Mesendoderm (in vitro differentiated cells): ENCODE measurements at regions not wholly inside any gene's neighbourhood (a gene's known extent, or its start where the extent isn't known, plus 50 kb on each side); places are given as distances from the start of the nearest gene placed in this dataset.

Experiments used
- DNase-seq: peaks from one replicate; pipeline ENCODE4 v3.0.0; 2013
- H2AK5ac ChIP-seq: 2 replicates; pipeline ENCODE4 v1.6.1; 2013; ENCODE audit warnings: low read length, inconsistent platforms
- H2BK120ac ChIP-seq: 2 replicates; pipeline ENCODE4 v1.6.1; 2013; ENCODE audit warnings: low read depth, mild to moderate bottlenecking, low read length, moderate library complexity, mixed read lengths
- H2BK15ac ChIP-seq: replicated peaks from 2 replicates; pipeline ENCODE4 v1.6.1; 2013; ENCODE audit warnings: low read depth, mild to moderate bottlenecking, moderate library complexity
- H2BK5ac ChIP-seq: 2 replicates; pipeline ENCODE4 v1.6.1; 2013; ENCODE audit warnings: low read length, inconsistent platforms
- H3K18ac ChIP-seq: 2 replicates; pipeline ENCODE4 v1.6.1; 2013; ENCODE audit warnings: mild to moderate bottlenecking, low read length, mixed read lengths
- H3K23ac ChIP-seq: one replicate; pipeline ENCODE4 v1.6.1; 2013; ENCODE audit warnings: low read length
- H3K27ac ChIP-seq: 2 replicates; pipeline ENCODE4 v1.5.1; 2013; ENCODE audit warnings: low read depth, mild to moderate bottlenecking, inconsistent platforms, low read length, moderate library complexity
- H3K27me3 ChIP-seq: 2 replicates; pipeline ENCODE4 v1.6.1; 2013; ENCODE audit warnings: low read length, control low read depth, mild to moderate bottlenecking, inconsistent platforms; ENCODE audit not compliant: insufficient read depth, poor library complexity
- H3K36me3 ChIP-seq: 2 replicates; pipeline ENCODE4 v1.6.1; 2013; ENCODE audit warnings: low read length, inconsistent platforms; ENCODE audit not compliant: control insufficient read depth, insufficient read depth
- H3K4ac ChIP-seq: one replicate; pipeline ENCODE4 v1.6.1; 2013; ENCODE audit warnings: low read depth, mild to moderate bottlenecking, low read length, moderate library complexity
- H3K4me1 ChIP-seq: 2 replicates; pipeline ENCODE4 v1.6.1; 2013; ENCODE audit warnings: low read depth, low read length, inconsistent platforms; ENCODE audit not compliant: control insufficient read depth
- H3K4me2 ChIP-seq: 2 replicates; pipeline ENCODE4 v1.6.1; 2013; ENCODE audit warnings: low read length
- H3K4me3 ChIP-seq: 2 replicates; pipeline ENCODE4 v1.5.1; 2013; ENCODE audit warnings: mild to moderate bottlenecking, low read length
- H3K56ac ChIP-seq: one replicate; pipeline ENCODE4 v1.6.1; 2013; ENCODE audit warnings: low read length
- H3K79me1 ChIP-seq: 2 replicates; pipeline ENCODE4 v1.6.1; 2013; ENCODE audit warnings: low read length, inconsistent platforms
- H3K79me2 ChIP-seq: 2 replicates; pipeline ENCODE4 v1.6.1; 2013; ENCODE audit warnings: mild to moderate bottlenecking, low read length; ENCODE audit not compliant: control insufficient read depth, insufficient read depth
- H3K9ac ChIP-seq: 2 replicates; pipeline ENCODE4 v1.6.1; 2013; ENCODE audit warnings: low read length, inconsistent platforms
- H4K5ac ChIP-seq: one replicate; pipeline ENCODE4 v1.6.1; 2013; ENCODE audit warnings: low read length
- H4K8ac ChIP-seq: one replicate; pipeline ENCODE4 v1.6.1; 2013; ENCODE audit warnings: low read depth, mild to moderate bottlenecking, control low read depth, low read length, moderate library complexity
- WGBS: extraction: QIAGEN DNeasy Blood & Tissue Kit; methylation state at CpG from one replicate; pipeline ENCODE4 v1.1.7; 2013; ENCODE audit warnings: low lambda C conversion rate, missing lambda C conversion rate; ENCODE audit not compliant: insufficient coverage; ENCODE audit errors: extremely low coverage; 5-methylcytosine and 5-hydroxymethylcytosine counted together

DNA sequence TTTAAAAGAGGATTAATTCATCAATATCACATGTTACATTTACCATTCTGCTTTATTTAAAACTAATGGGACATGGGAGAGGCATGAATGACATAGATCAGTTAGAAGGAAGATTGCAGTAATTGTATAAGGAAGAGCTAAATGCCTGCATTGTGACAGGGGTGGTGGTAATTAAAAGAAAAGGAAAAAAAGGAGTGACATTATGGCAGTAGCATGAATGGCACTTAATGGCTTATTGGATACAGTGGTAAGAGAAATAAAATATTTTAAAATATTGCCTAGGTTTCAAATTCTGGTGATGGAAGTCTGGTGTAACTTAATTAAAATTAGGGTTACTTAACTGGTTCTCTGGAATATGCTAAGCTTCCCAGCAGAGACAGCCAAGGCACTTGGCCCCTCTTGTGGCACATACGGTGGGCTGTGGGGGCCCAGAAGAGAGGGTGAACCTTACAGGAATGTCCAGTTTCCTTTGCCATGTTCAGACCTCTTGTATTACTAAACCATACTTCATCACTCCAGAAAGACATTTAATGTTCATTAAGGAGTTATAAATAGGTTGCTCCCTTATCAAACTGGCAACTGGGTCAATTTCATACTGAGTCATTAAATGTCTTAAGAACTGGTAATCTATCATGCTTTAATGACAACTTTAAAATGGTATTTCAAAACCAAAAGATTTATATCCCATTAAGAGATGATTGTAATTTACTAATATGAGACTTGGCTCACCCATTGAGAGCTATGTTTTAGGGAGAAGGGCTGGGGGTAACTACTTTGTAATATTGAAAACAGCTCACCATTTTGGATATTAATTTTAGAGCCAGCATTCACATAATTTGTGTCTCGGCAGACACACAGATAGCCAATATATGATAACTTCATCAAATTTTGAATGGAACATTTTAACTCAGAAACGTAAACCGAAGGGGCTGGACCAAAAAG, 798.9 kb upstream of the PIK3C3 start:
- no peak overlapping the region for H2BK15ac ChIP-seq

DNA sequence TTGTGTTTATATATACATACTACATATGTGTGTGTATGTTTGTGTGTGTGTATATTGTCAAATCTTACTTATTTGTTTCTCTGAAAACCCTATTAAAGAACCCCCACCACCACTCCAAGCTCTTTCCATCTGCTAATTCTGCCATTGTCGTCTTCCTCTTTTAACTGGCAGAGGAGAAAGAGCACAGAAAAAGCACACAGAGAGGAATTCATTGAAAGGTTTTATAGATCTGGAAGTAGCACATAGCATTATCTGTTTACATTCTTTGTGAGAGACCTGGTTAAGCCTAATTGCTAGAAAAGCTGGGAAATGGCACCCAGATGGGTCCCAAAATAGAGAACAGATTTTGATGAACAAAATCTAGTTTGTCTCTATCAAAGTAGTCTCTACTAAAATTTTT, 800.0 kb upstream of the PIK3C3 start:
- Histone ChIP-seq H3K79me2 (no peaks in the 10 kb centered on the region), H3K27me3 (no peaks in the 10 kb centered on the region)

More for the DNA sequence above, 798.9 kb upstream of the PIK3C3 start:
- H2AK5ac ChIP-seq = no peak overlapping the region
- no peak overlapping the region for H4K8ac ChIP-seq
- no peak overlapping the region for H3K56ac ChIP-seq
- H3K27me3 ChIP-seq = no peaks in the 10 kb centered on the region
- no peak overlapping the region for H3K4ac ChIP-seq
- no CpG with 5 or more reads among the region's 4 CpGs for WGBS
- no peak overlapping the region for H2BK5ac ChIP-seq
- no peak overlapping the region for H3K9ac ChIP-seq
- DNase-seq = no peak
- H3K79me2 ChIP-seq = no peaks in the 10 kb centered on the region
- no peaks in the 10 kb centered on the region for H3K79me1 ChIP-seq
- H3K23ac ChIP-seq = no peak overlapping the region
- no peak overlapping the region for H4K5ac ChIP-seq
- no peak overlapping the region for H3K18ac ChIP-seq
- no peak overlapping the region for H2BK120ac ChIP-seq
- no peaks in the 10 kb centered on the region for H3K4me1 ChIP-seq
- H3K4me2 ChIP-seq = no peak overlapping the region
- no peak overlapping the region for H3K4me3 ChIP-seq
- no peaks in the 10 kb centered on the region for H3K36me3 ChIP-seq
- H3K27ac ChIP-seq = no peak overlapping the region

DNA sequence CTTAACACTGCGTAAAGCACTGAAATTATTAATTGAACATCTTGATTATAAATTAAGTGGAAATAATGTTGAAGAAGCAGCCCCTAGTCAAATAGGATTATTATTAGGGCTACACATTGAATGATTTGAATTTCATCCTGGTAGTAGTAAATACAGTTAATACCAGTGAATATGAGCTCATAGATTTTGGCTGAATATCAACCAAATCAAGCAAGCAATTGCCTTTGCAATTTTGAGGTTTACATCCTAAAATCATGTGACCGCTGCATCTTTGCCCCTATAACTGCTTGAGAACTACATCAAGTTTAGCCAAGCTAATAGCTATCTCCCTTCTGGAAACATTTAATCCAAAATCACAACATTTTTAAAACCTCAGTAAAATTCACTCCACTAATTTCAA, 801.2 kb upstream of the PIK3C3 start:
- Histone ChIP-seq H4K5ac (no peak overlapping the region), H3K23ac (no peak overlapping the region), H3K79me1 (no peaks in the 10 kb centered on the region), H2AK5ac (no peak overlapping the region), H3K56ac (no peak overlapping the region), H3K27ac (no peak overlapping the region), H3K4me1 (no peaks in the 10 kb centered on the region), H3K79me2 (no peaks in the 10 kb centered on the region), H2BK15ac (no peak overlapping the region), H3K4ac (no peak overlapping the region), H3K27me3 (no peaks in the 10 kb centered on the region), H2BK120ac (no peak overlapping the region), H3K4me2 (no peak overlapping the region), H3K36me3 (no peaks in the 10 kb centered on the region), H4K8ac (no peak overlapping the region), H3K4me3 (no peak overlapping the region), H2BK5ac (no peak overlapping the region), H3K9ac (no peak overlapping the region), H3K18ac (no peak overlapping the region)
- no CpG with 5 or more reads among the region's 2 CpGs for WGBS
- no peak for DNase-seq

More for the DNA sequence above, 800.0 kb upstream of the PIK3C3 start:
- H2AK5ac ChIP-seq = no peak overlapping the region
- H3K4me1 ChIP-seq = no peaks in the 10 kb centered on the region
- H3K9ac ChIP-seq = no peak overlapping the region
- H3K18ac ChIP-seq = no peak overlapping the region
- H3K4ac ChIP-seq = no peak overlapping the region
- H2BK5ac ChIP-seq = no peak overlapping the region
- H2BK15ac ChIP-seq = no peak overlapping the region
- no CpG with 5 or more reads among the region's 1 CpG for WGBS
- H4K8ac ChIP-seq = no peak overlapping the region
- H3K79me1 ChIP-seq = no peaks in the 10 kb centered on the region
- no peak overlapping the region for H2BK120ac ChIP-seq
- no peak overlapping the region for H3K27ac ChIP-seq
- no peak overlapping the region for H3K4me3 ChIP-seq
- no peak overlapping the region for H3K56ac ChIP-seq
- H3K4me2 ChIP-seq = no peak overlapping the region
- no peaks in the 10 kb centered on the region for H3K36me3 ChIP-seq
- DNase-seq = no peak
- no peak overlapping the region for H3K23ac ChIP-seq
- H4K5ac ChIP-seq = no peak overlapping the region

DNA sequence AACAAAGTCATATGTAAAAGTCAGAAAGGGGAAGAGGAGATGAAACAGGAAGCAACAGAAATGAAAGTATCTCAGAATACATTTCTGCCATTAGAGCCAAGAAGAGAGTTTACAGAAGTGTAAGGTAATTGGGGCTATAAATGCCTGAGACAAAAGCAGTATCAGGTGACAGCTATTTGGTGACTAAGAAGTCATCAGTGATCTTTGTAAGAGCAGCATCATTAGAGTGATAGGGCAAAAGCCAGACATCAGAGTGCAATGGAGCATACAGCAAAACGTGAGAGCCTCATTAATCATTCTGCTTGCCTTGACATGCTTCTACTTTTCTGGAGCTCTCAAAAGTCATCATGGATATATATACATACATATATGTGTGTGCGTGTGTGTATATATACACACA, 804.7 kb upstream of the PIK3C3 start:
- Histone ChIP-seq H4K5ac (no peak overlapping the region), H3K27me3 (no peaks in the 10 kb centered on the region), H2BK120ac (no peak overlapping the region), H3K23ac (no peak overlapping the region), H3K79me2 (no peaks in the 10 kb centered on the region), H3K79me1 (no peaks in the 10 kb centered on the region), H3K18ac (no peak overlapping the region), H3K4me3 (no peak overlapping the region), H3K27ac (no peak overlapping the region), H3K56ac (no peak overlapping the region), H3K4me1 (no peaks in the 10 kb centered on the region), H3K9ac (no peak overlapping the region), H2AK5ac (no peak overlapping the region), H3K4ac (no peak overlapping the region), H3K36me3 (no peaks in the 10 kb centered on the region), H2BK15ac (no peak overlapping the region), H4K8ac (no peak overlapping the region), H2BK5ac (no peak overlapping the region), H3K4me2 (no peak overlapping the region)
- WGBS = no CpG with 5 or more reads among the region's 2 CpGs
- DNase-seq = no peak

DNA sequence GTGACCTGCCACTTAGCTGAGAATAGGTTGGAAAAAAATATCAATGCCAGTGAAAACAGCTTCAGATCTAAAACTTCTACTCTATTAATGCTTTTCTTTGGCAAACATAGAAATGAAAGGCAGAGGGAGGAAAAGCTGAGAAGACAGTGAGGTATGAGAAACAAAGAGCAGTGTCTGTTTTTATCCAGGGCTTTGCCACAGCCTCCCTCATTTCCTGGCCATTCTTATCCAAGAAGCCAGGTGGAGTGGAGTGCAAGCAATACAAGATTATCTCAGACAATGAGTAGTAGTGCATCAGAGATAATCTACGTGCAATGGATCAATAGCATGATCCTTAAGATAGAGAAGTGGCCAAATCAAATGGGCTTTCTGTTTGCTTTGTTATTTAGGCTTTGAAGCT, 808.7 kb upstream of the PIK3C3 start:
- Histone ChIP-seq H3K79me1 (no peaks in the 10 kb centered on the region), H3K23ac (no peak overlapping the region), H2AK5ac (no peak overlapping the region), H3K4me3 (no peak overlapping the region), H3K9ac (no peak overlapping the region), H3K27ac (no peak overlapping the region), H3K4me1 (no peaks in the 10 kb centered on the region), H2BK15ac (no peak overlapping the region), H3K36me3 (no peaks in the 10 kb centered on the region), H3K27me3 (no peaks in the 10 kb centered on the region), H3K18ac (no peak overlapping the region), H4K5ac (no peak overlapping the region), H2BK5ac (no peak overlapping the region), H3K4me2 (no peak overlapping the region), H3K79me2 (no peaks in the 10 kb centered on the region), H3K56ac (no peak overlapping the region), H2BK120ac (no peak overlapping the region), H3K4ac (no peak overlapping the region), H4K8ac (no peak overlapping the region)
- no CpG with 5 or more reads among the region's 1 CpG for WGBS
- peak; percentile 16 for DNase-seq

DNA sequence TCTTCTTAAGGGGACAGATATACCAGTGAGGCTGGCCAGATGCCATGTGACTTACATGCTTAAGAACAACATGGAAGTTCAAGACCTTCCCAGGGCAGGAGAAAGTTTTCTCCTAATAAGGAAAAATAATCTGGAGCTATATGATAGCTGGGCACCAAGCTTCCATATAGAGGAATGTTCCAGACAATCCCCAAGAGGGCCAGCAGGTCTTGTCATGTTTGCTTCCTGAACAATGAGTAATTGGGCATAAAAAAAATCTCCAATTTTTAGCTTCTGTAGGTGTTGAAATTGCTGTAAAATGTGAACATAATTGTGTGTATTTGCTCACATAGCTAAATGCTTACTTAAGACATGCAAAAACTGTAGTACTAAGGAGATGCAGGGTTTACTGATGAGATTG, 809.5 kb upstream of the PIK3C3 start:
- no peaks in the 10 kb centered on the region for H3K36me3 ChIP-seq
- H3K9ac ChIP-seq = no peak overlapping the region
- no peak overlapping the region for H4K8ac ChIP-seq
- no peaks in the 10 kb centered on the region for H3K27me3 ChIP-seq
- no peak overlapping the region for H3K56ac ChIP-seq
- H2BK15ac ChIP-seq = no peak overlapping the region
- H2AK5ac ChIP-seq = no peak overlapping the region
- no peak overlapping the region for H3K27ac ChIP-seq
- H3K18ac ChIP-seq = no peak overlapping the region
- no peak for DNase-seq
- no peaks in the 10 kb centered on the region for H3K4me1 ChIP-seq
- H2BK5ac ChIP-seq = no peak overlapping the region
- no peak overlapping the region for H3K23ac ChIP-seq
- H4K5ac ChIP-seq = no peak overlapping the region
- H3K4me3 ChIP-seq = no peak overlapping the region
- H3K79me1 ChIP-seq = no peaks in the 10 kb centered on the region
- H3K79me2 ChIP-seq = no peaks in the 10 kb centered on the region
- H3K4ac ChIP-seq = no peak overlapping the region
- no peak overlapping the region for H2BK120ac ChIP-seq
- H3K4me2 ChIP-seq = no peak overlapping the region
